Hepatocyte (in vitro differentiated cells): ENCODE measurements at regions not wholly inside any gene's neighbourhood (a gene's known extent, or its start where the extent isn't known, plus 50 kb on each side); places are given as distances from the start of the nearest gene placed in this dataset.

Experiments used
- EZH2 ChIP-seq: fragments of 200-600 bp; sonication (generic); IDR thresholded peaks from 2 replicates; pipeline ENCODE4 v1.6.1; 2016; ENCODE audit warnings: antibody characterized with exemption, mild to moderate bottlenecking, borderline replicate concordance
- EZH2phosphoT487 ChIP-seq: fragments of 200-600 bp; sonication (generic); IDR thresholded peaks from one replicate; pipeline ENCODE4 v1.6.1; 2018; ENCODE audit warnings: antibody characterized with exemption, mild to moderate bottlenecking, low read depth, moderate library complexity; ENCODE audit not compliant: unreplicated experiment, severe bottlenecking
- TF ChIP-seq, protein P1 (sequence below): fragments of 200-600 bp; sonication (generic); IDR thresholded peaks from 2 replicates; pipeline ENCODE4 v1.5.1; 2016; ENCODE audit warnings: antibody characterized with exemption, mild to moderate bottlenecking; ENCODE audit not compliant: poor library complexity

DNA sequence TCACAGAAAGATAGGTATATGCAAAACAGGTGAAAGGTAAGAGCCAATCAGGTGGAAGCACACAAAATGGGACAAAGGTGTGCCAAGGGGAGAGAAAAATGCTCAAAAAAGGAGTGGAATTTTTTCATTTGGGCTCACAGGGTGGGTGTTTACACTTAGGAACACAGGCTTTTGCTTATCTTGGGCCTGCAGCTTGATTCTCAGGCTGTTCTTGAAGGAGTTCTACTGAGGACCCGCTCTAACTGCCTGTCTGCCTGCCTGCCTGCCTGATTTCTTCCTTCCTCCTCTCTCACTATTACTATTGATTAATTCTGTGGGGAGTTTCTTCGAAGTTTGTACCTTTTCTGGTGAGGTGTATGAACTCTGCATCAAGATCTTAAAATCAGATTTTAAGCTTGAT, 120.3 kb upstream of the CTSO start:
- TF ChIP-seq EZH2 (no peak), EZH2phosphoT487 (no peak)
- TF ChIP-seq, protein P1, sequence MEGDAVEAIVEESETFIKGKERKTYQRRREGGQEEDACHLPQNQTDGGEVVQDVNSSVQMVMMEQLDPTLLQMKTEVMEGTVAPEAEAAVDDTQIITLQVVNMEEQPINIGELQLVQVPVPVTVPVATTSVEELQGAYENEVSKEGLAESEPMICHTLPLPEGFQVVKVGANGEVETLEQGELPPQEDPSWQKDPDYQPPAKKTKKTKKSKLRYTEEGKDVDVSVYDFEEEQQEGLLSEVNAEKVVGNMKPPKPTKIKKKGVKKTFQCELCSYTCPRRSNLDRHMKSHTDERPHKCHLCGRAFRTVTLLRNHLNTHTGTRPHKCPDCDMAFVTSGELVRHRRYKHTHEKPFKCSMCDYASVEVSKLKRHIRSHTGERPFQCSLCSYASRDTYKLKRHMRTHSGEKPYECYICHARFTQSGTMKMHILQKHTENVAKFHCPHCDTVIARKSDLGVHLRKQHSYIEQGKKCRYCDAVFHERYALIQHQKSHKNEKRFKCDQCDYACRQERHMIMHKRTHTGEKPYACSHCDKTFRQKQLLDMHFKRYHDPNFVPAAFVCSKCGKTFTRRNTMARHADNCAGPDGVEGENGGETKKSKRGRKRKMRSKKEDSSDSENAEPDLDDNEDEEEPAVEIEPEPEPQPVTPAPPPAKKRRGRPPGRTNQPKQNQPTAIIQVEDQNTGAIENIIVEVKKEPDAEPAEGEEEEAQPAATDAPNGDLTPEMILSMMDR = no peak
